ENCODE measurements at regions not wholly inside any gene's neighbourhood (a gene's known extent, or its start where the extent isn't known, plus 50 kb on each side); places are given as distances from the start of the nearest gene placed in this dataset.
A peak's percentile ranks its signal among the peaks of the same experiment; 100 is the strongest.

GRCh38 chr5:17895288-17896033 lies 261.2 kb downstream of the TAF11L14 start:
- no peak overlapping the region for H4K8ac ChIP-seq (ENCODE audit: low read depth, low read length)
- no peaks in the 10 kb centered on the region for H3K27me3 ChIP-seq (ENCODE audit: insufficient read depth, low read length, poor library complexity)
- H3K79me2 ChIP-seq (ENCODE audit: control insufficient read depth, insufficient read depth, low read length) = no peaks in the 10 kb centered on the region
- H3K4me2 ChIP-seq (ENCODE audit: low read length) = no peak overlapping the region
- H3K4ac ChIP-seq (ENCODE audit: low read depth, low read length) = no peak overlapping the region
- no peaks in the 10 kb centered on the region for H3K4me1 ChIP-seq (ENCODE audit: control insufficient read depth, low read depth, low read length)
- H2AK5ac ChIP-seq (ENCODE audit: low read length) = no peak overlapping the region
- H2BK5ac ChIP-seq (ENCODE audit: low read length) = no peak overlapping the region
- no peak overlapping the region for H3K4me3 ChIP-seq (ENCODE audit: low read length)
- no peak overlapping the region for H3K27ac ChIP-seq (ENCODE audit: low read depth, low read length)
- no peak overlapping the region for H3K23ac ChIP-seq (ENCODE audit: low read length)
- no peak overlapping the region for H3K9ac ChIP-seq (ENCODE audit: low read length)
- no peaks in the 10 kb centered on the region for H3K36me3 ChIP-seq (ENCODE audit: control insufficient read depth, insufficient read depth, low read length)
- DNase-seq = no peak
- H3K79me1 ChIP-seq (ENCODE audit: low read length) = no peaks in the 10 kb centered on the region
- no CpG with 5 or more reads among the region's 4 CpGs for WGBS (ENCODE audit: extremely low coverage, insufficient coverage, low lambda C conversion rate)
- no peak overlapping the region for H3K56ac ChIP-seq (ENCODE audit: low read length)
- no peak overlapping the region for H3K18ac ChIP-seq (ENCODE audit: low read length)
- H2BK15ac ChIP-seq (replicated peaks; ENCODE audit: low read depth) = no peak overlapping the region
- H2BK120ac ChIP-seq (ENCODE audit: low read depth, low read length) = no peak overlapping the region
- no peak overlapping the region for H4K5ac ChIP-seq (ENCODE audit: low read length)

GRCh38 chr5:17896605-17897004 lies 262.3 kb downstream of the TAF11L14 start:
- no peak overlapping the region for H2BK120ac ChIP-seq (ENCODE audit: low read depth, low read length)
- no peak overlapping the region for H3K9ac ChIP-seq (ENCODE audit: low read length)
- no peak overlapping the region for H2BK5ac ChIP-seq (ENCODE audit: low read length)
- no CpG with 5 or more reads among the region's 2 CpGs for WGBS (ENCODE audit: extremely low coverage, insufficient coverage, low lambda C conversion rate)
- no peak overlapping the region for H3K4me3 ChIP-seq (ENCODE audit: low read length)
- H3K27ac ChIP-seq (ENCODE audit: low read depth, low read length) = no peak overlapping the region
- H3K4ac ChIP-seq (ENCODE audit: low read depth, low read length) = no peak overlapping the region
- no peaks in the 10 kb centered on the region for H3K27me3 ChIP-seq (ENCODE audit: insufficient read depth, low read length, poor library complexity)
- H3K4me2 ChIP-seq (ENCODE audit: low read length) = no peak overlapping the region
- H3K79me2 ChIP-seq (ENCODE audit: control insufficient read depth, insufficient read depth, low read length) = no peaks in the 10 kb centered on the region
- H3K36me3 ChIP-seq (ENCODE audit: control insufficient read depth, insufficient read depth, low read length) = no peaks in the 10 kb centered on the region
- no peak overlapping the region for H4K5ac ChIP-seq (ENCODE audit: low read length)
- no peak overlapping the region for H2AK5ac ChIP-seq (ENCODE audit: low read length)
- H3K79me1 ChIP-seq (ENCODE audit: low read length) = no peaks in the 10 kb centered on the region
- DNase-seq = peak; percentile 4
- no peak overlapping the region for H3K23ac ChIP-seq (ENCODE audit: low read length)
- no peak overlapping the region for H3K18ac ChIP-seq (ENCODE audit: low read length)
- no peak overlapping the region for H3K56ac ChIP-seq (ENCODE audit: low read length)
- H4K8ac ChIP-seq (ENCODE audit: low read depth, low read length) = no peak overlapping the region
- no peaks in the 10 kb centered on the region for H3K4me1 ChIP-seq (ENCODE audit: control insufficient read depth, low read depth, low read length)
- no peak overlapping the region for H2BK15ac ChIP-seq (replicated peaks; ENCODE audit: low read depth)

GRCh38 chr5:17897776-17898175 lies 263.5 kb downstream of the TAF11L14 start:
- Histone ChIP-seq H3K4ac (ENCODE audit: low read depth, low read length) (no peak overlapping the region), H3K79me2 (ENCODE audit: control insufficient read depth, insufficient read depth, low read length) (no peaks in the 10 kb centered on the region), H3K36me3 (ENCODE audit: control insufficient read depth, insufficient read depth, low read length) (no peaks in the 10 kb centered on the region), H3K9ac (ENCODE audit: low read length) (no peak overlapping the region), H3K18ac (ENCODE audit: low read length) (no peak overlapping the region), H3K4me2 (ENCODE audit: low read length) (no peak overlapping the region), H3K27me3 (ENCODE audit: insufficient read depth, low read length, poor library complexity) (no peaks in the 10 kb centered on the region), H4K5ac (ENCODE audit: low read length) (no peak overlapping the region), H4K8ac (ENCODE audit: low read depth, low read length) (no peak overlapping the region), H3K4me1 (ENCODE audit: control insufficient read depth, low read depth, low read length) (no peaks in the 10 kb centered on the region), H3K4me3 (ENCODE audit: low read length) (no peak overlapping the region), H2AK5ac (ENCODE audit: low read length) (no peak overlapping the region), H3K27ac (ENCODE audit: low read depth, low read length) (no peak overlapping the region), H2BK120ac (ENCODE audit: low read depth, low read length) (no peak overlapping the region), H2BK5ac (ENCODE audit: low read length) (no peak overlapping the region), H3K56ac (ENCODE audit: low read length) (no peak overlapping the region), H3K23ac (ENCODE audit: low read length) (no peak overlapping the region), H3K79me1 (ENCODE audit: low read length) (no peaks in the 10 kb centered on the region), H2BK15ac (replicated peaks; ENCODE audit: low read depth) (no peak overlapping the region)
- no CpG with 5 or more reads among the region's 4 CpGs for WGBS (ENCODE audit: extremely low coverage, insufficient coverage, low lambda C conversion rate)
- DNase-seq = no peak

- Histone ChIP-seq H4K5ac (ENCODE audit: low read length) (no peak overlapping the region), H2BK15ac (replicated peaks; ENCODE audit: low read depth) (no peak overlapping the region), H3K27me3 (ENCODE audit: insufficient read depth, low read length, poor library complexity) (no peaks in the 10 kb centered on the region), H3K23ac (ENCODE audit: low read length) (no peak overlapping the region), H2BK120ac (ENCODE audit: low read depth, low read length) (no peak overlapping the region), H3K56ac (ENCODE audit: low read length) (no peak overlapping the region), H3K4ac (ENCODE audit: low read depth, low read length) (no peak overlapping the region), H3K4me3 (ENCODE audit: low read length) (no peak overlapping the region), H3K4me1 (ENCODE audit: control insufficient read depth, low read depth, low read length) (no peaks in the 10 kb centered on the region), H3K9ac (ENCODE audit: low read length) (no peak overlapping the region), H2AK5ac (ENCODE audit: low read length) (no peak overlapping the region), H3K27ac (ENCODE audit: low read depth, low read length) (no peak overlapping the region), H3K79me2 (ENCODE audit: control insufficient read depth, insufficient read depth, low read length) (no peaks in the 10 kb centered on the region), H4K8ac (ENCODE audit: low read depth, low read length) (no peak overlapping the region), H3K79me1 (ENCODE audit: low read length) (no peaks in the 10 kb centered on the region), H3K18ac (ENCODE audit: low read length) (no peak overlapping the region), H3K36me3 (ENCODE audit: control insufficient read depth, insufficient read depth, low read length) (no peaks in the 10 kb centered on the region), H3K4me2 (ENCODE audit: low read length) (no peak overlapping the region), H2BK5ac (ENCODE audit: low read length) (no peak overlapping the region)
- no peak for DNase-seq
- no CpG with 5 or more reads among the region's 2 CpGs for WGBS (ENCODE audit: extremely low coverage, insufficient coverage, low lambda C conversion rate)
These were observed 264.5 kb downstream of the TAF11L14 start for GRCh38 chr5:17898766-17899165.

GRCh38 chr5:17907094-17907493 lies 272.8 kb downstream of the TAF11L14 start:
- H2BK5ac ChIP-seq (ENCODE audit: low read length) = no peak overlapping the region
- H3K4me1 ChIP-seq (ENCODE audit: control insufficient read depth, low read depth, low read length) = no peaks in the 10 kb centered on the region
- no peak overlapping the region for H2BK15ac ChIP-seq (replicated peaks; ENCODE audit: low read depth)
- H3K27me3 ChIP-seq (ENCODE audit: insufficient read depth, low read length, poor library complexity) = no peaks in the 10 kb centered on the region
- no peak overlapping the region for H3K9ac ChIP-seq (ENCODE audit: low read length)
- H3K27ac ChIP-seq (ENCODE audit: low read depth, low read length) = no peak overlapping the region
- no peak overlapping the region for H3K18ac ChIP-seq (ENCODE audit: low read length)
- WGBS (ENCODE audit: extremely low coverage, insufficient coverage, low lambda C conversion rate) = no CpG with 5 or more reads among the region's 2 CpGs
- no peak for DNase-seq
- H3K56ac ChIP-seq (ENCODE audit: low read length) = no peak overlapping the region
- H3K4me2 ChIP-seq (ENCODE audit: low read length) = no peak overlapping the region
- no peak overlapping the region for H2AK5ac ChIP-seq (ENCODE audit: low read length)
- H4K8ac ChIP-seq (ENCODE audit: low read depth, low read length) = no peak overlapping the region
- H3K4ac ChIP-seq (ENCODE audit: low read depth, low read length) = no peak overlapping the region
- no peak overlapping the region for H2BK120ac ChIP-seq (ENCODE audit: low read depth, low read length)
- H3K36me3 ChIP-seq (ENCODE audit: control insufficient read depth, insufficient read depth, low read length) = no peaks in the 10 kb centered on the region
- no peak overlapping the region for H3K23ac ChIP-seq (ENCODE audit: low read length)
- no peaks in the 10 kb centered on the region for H3K79me2 ChIP-seq (ENCODE audit: control insufficient read depth, insufficient read depth, low read length)
- H3K4me3 ChIP-seq (ENCODE audit: low read length) = no peak overlapping the region
- H3K79me1 ChIP-seq (ENCODE audit: low read length) = no peaks in the 10 kb centered on the region
- H4K5ac ChIP-seq (ENCODE audit: low read length) = no peak overlapping the region

GRCh38 chr5:17910318-17910717 lies 276.1 kb downstream of the TAF11L14 start:
- DNase-seq = no peak
- H3K4me1 ChIP-seq (ENCODE audit: control insufficient read depth, low read depth, low read length) = no peaks in the 10 kb centered on the region
- no peaks in the 10 kb centered on the region for H3K79me2 ChIP-seq (ENCODE audit: control insufficient read depth, insufficient read depth, low read length)

More at GRCh38 chr5:17910318-17910717, 276.1 kb downstream of the TAF11L14 start:
- no peak overlapping the region for H2BK120ac ChIP-seq (ENCODE audit: low read depth, low read length)
- H4K5ac ChIP-seq (ENCODE audit: low read length) = no peak overlapping the region
- H3K36me3 ChIP-seq (ENCODE audit: control insufficient read depth, insufficient read depth, low read length) = no peaks in the 10 kb centered on the region
- H3K18ac ChIP-seq (ENCODE audit: low read length) = no peak overlapping the region
- H3K4ac ChIP-seq (ENCODE audit: low read depth, low read length) = no peak overlapping the region
- H3K27me3 ChIP-seq (ENCODE audit: insufficient read depth, low read length, poor library complexity) = no peaks in the 10 kb centered on the region
- no peak overlapping the region for H2BK15ac ChIP-seq (replicated peaks; ENCODE audit: low read depth)
- no peak overlapping the region for H3K4me3 ChIP-seq (ENCODE audit: low read length)
- no peak overlapping the region for H3K27ac ChIP-seq (ENCODE audit: low read depth, low read length)
- no peak overlapping the region for H2BK5ac ChIP-seq (ENCODE audit: low read length)
- no peak overlapping the region for H4K8ac ChIP-seq (ENCODE audit: low read depth, low read length)
- no peak overlapping the region for H2AK5ac ChIP-seq (ENCODE audit: low read length)
- no peak overlapping the region for H3K56ac ChIP-seq (ENCODE audit: low read length)
- H3K79me1 ChIP-seq (ENCODE audit: low read length) = no peaks in the 10 kb centered on the region
- no peak overlapping the region for H3K23ac ChIP-seq (ENCODE audit: low read length)
- H3K9ac ChIP-seq (ENCODE audit: low read length) = no peak overlapping the region
- H3K4me2 ChIP-seq (ENCODE audit: low read length) = no peak overlapping the region
